NCI-H82 treated with DMSO at 0.1 percent for 48 hours (cell line): ENCODE measurements at regions not wholly inside any gene's neighbourhood (a gene's known extent, or its start where the extent isn't known, plus 50 kb on each side); places are given as distances from the start of the nearest gene placed in this dataset.

ENCODE experiments used
- DNase-seq: peaks from one replicate; lab custom pipeline; 2025; ENCODE audit not compliant: unreplicated experiment; lab: John Stamatoyannopoulos, UW

GRCh38 chr19:31761281-31761913 lies 412.2 kb upstream of the TSHZ3 start:
- no peak for DNase-seq

DNA sequence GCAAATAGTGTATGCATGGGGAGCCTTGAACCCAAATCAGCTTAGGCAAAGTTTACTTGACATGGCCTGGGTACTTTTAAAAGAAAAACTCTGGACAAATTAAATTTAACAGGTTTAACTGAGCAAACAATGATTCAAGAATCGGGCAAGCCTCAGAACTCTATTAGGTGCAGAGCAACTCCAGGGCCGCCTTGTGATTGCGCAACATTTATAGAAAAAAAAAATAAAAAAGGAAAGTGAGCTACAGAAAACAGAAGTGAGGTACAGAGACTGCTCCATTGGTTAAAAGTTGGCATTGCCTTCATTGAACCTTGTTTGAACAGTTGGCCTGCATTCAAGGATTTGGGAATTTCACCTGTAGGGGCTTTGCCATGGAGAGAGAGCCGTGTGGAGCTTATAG lies 421.0 kb upstream of the TSHZ3 start:
- DNase-seq = no peak

DNA sequence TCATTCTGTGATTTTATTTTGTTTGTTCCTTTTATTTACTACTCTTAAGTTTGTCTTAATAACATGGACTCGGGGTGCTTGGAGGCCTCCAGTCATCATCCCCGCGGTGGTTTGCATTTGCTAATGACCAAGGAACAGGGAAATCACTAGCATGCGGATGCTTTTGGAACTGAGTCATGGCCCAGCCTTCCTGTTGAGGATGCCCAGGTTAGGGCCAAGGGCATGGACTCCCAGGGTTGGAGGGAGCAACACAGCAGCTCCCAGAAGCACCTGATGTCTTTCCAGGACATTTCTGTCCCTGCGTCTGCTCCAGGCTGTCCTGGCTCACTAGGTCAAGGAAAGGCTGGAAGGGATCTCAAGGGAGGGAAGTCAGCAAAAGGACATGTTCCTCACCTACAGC lies 423.7 kb upstream of the TSHZ3 start:
- DNase-seq = no peak

- DNase-seq = no peak
These were observed 432.3 kb upstream of the TSHZ3 start for GRCh38 chr19:31781542-31781941.

- no peak for DNase-seq
These were observed 434.4 kb upstream of the TSHZ3 start for GRCh38 chr19:31783592-31783991.

GRCh38 chr19:31784671-31785101 lies 435.4 kb upstream of the TSHZ3 start:
- DNase-seq = no peak

- DNase-seq = no peak
These were observed 452.4 kb upstream of the TSHZ3 start for GRCh38 chr19:31801611-31802010.

- DNase-seq = no peak
These were observed 454.7 kb upstream of the TSHZ3 start for GRCh38 chr19:31803835-31804446.

- no peak for DNase-seq
These were observed 455.4 kb upstream of the TSHZ3 start for GRCh38 chr19:31804668-31805067.

GRCh38 chr19:31810536-31811109 lies 461.4 kb upstream of the TSHZ3 start:
- DNase-seq = no peak

DNA sequence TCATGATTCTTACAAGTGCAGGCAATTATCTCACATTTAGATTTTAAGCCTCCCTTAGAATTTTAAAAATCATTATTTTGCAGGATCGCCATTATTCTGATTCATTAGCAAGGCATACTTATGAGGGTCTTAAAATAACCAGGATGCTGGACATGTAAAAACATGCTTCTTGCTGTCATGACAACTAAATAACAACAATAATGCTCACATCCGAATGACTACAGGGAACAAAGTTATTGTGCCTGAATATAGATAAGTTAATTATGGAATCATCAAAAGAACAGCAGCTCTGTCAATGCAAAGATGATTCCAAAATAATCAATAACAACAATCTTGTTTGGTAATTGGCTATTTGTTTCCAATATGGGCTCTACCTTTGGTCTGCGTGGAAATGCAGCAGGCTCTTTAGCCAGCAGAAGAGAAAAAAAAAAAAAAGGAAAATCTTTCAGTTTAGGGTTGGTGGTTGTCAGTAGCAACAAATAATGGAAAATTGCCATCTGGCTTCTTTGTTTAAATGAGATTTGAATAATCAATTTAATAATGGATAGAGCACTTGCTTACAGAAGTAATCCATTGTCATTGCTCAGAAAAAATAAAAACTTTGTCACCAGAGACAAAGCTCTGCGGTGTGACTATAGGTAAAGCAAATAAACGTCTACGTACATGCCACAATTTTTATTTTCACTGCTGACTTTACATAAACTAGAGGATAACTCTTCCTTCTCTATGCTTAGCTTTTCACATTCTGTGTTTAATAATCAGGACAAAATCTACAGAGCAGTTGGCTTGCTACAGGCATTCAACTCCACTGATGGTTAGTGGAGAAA lies 468.9 kb upstream of the TSHZ3 start:
- no peak for DNase-seq

DNA sequence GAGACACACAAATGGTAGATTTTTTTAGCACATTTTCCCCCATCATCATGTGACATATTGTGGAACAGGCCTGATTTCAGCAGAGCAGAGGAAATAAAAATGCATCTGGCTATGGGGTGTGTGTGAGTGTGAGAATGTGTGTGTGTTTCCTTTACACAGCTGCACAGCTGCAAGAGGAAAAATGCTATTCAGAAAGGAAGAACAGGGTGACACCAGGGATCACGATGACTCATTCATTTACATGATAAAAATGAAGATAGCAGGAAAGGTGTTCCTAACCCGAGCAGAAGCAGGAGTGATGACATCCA lies 469.5 kb upstream of the TSHZ3 start:
- DNase-seq = no peak

- DNase-seq = no peak
These were observed 470.6 kb upstream of the TSHZ3 start for GRCh38 chr19:31819837-31820236.

DNA sequence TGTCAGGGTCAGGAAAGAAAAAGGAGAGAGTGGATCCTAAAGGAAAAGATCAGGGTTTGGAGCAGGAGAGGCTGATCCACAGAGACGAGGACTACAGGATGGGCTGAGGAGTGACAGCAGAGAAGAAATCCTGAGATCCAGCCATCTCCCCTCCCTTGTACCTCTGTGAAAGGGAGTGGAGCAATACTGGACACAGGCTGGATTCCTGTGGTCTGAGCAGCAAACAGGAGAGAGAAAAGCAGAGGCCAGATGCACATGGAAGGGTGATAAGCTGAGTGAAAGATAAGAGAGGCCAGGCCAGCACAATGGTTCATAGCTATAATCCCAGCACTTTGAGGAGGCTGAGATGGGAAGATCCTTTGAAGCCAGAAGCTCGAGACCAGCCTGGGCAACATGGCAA lies 472.1 kb upstream of the TSHZ3 start:
- no peak for DNase-seq

DNA sequence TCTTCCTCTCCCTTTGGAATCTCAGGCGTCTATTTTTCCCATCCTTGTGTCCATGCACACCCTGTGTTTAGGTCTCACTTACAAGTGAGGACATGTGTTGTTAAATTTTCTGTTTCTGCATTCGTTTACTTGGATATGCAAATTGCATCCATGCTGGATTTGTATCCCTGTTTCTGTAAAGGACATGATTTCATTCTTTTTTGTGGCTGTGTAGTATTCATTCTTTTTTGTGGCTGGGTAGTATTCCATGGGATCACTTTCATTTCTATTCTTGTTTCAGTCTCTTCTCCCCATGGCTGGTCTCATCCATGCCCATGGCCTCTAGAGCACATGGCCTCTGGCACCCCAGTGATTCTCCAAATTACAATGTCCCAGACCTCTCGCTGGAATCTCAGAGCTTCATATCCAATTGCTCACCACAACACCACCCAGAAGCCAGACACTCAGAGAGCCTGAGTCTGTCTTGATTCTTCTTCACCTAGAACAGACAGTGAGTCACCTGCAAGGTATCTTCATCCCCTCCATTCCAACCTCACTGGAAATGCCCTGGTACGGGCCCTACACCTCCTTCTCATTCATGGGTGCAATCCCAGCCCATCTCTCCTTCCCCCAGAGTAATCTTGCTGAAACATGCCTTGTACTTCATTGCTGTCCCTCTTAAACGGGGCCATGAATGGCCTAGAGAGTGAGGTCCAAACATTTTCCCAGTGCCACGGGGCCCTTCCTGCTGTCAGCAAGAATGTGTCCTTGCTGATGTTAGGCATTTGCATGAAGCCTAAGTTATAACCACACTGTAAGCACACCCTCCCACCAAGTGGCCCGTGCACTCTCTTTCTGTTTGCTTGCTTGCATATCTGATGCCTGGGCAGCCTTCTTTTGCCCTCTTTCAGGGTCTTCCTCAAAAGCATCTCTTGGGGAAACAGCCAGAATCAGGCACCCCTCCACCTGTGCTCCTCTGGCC lies 476.2 kb upstream of the TSHZ3 start:
- no peak for DNase-seq

DNA sequence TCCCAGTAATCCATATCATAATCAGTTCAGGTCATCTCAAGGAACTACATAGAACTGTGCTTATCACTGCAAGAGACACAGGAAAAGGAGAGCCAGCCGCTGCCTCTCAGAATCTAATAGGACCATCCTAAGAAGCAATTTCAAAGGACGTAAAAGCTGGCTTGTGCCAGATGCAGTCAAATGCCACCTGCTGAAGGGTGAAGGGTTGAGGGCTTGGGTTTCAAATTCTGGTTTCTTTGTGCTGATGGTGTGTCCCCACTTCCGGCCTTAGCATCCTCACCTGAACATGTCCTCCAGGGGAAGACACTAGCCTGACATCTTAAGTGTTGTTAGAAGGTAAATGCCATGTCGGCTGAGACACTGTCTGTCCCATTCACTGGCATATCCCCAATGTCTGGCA lies 477.1 kb upstream of the TSHZ3 start:
- DNase-seq = no peak

DNA sequence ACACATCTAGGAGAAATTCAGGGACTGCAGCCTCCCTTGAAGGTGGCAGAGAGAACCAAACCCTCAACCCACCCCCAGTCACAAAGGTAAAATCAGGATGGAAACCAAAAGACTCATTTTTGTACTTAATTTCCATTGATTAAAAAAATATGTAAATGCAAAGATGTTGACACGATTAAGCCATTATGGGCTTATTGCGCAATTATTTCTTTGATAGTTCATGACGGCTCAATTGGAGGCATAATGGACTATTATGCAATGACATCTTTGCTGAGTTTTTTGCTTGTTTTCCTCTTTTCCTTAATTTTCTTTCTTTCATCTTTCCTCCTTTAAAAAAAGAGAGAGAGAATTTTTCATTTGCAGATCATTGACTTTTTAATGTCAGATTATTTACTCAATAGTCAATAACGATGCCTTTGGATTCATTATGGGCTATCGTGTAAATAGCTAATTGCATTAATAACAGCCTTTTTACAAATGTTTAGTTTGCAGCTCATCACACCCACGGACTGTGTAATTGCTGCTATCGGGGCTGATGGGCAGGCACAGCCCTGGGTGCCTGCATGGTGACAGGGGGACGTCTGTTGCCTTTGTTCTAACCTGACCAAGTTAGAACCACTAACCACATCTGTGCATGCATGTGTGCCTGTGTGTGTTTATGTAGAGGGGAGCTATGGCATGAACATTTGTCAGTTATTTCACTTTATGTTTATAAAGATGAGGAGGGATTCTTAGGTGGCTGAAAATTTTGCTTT lies 482.4 kb upstream of the TSHZ3 start:
- DNase-seq = no peak

GRCh38 chr19:31832176-31832548 lies 482.9 kb upstream of the TSHZ3 start:
- DNase-seq = no peak

- DNase-seq = no peak
These were observed 484.8 kb upstream of the TSHZ3 start for GRCh38 chr19:31834070-31834469.

DNA sequence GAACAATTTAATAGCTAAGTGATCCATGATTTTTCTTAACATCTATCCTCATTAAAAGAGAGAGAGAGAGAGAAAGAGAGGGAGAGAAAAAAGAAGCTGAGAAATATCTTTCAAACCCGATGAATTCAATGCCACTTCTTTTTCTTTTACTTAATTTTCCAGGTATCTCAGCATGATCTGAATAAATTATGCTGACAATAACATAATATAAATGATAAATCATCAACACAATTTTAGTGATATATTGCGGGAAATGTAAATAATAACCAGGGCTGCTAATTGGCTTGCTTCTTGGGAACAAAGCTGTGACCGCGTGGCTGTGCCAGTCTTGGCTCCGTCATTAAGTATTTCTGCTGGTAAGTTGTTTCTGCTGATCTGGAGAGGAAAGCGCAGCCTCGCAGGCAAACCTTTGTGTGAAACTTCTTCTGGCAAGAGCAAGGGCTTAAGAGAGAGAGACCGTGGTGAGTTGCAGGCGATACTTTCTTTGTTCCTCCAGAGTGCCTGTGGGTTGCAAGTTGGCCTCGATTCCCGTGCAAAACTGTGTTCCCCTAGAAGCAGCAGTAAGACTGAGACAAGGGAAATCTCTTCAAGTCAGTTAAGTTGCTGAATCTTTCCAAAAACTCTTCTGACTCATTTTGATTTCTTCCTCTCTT lies 489.1 kb upstream of the TSHZ3 start:
- no peak for DNase-seq
